ENCODE measurements at regions not wholly inside any gene's neighbourhood (a gene's known extent, or its start where the extent isn't known, plus 50 kb on each side); places are given as distances from the start of the nearest gene placed in this dataset.

DNA sequence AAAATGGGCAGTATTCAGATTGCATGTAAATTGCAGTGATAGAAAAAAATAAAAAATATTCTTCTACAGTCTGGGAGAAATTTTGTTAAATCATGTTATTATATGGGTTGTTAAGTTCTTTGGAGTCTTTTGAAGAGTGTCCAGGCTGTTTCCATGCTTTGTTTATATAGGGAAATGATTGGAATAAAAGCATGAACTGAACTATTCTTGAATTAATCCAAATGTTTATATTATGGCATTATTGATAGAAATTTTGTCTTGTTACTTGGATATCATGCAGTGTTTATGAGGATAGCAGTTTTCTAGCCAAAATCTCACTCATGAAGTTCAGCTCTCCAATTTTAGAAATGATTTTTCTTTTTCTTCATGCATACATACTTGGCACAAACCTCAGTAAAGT is 108.2 kb upstream of the NAV3 start (continued):
- no peak for TF ChIP-seq CUX1 (IDR thresholded peaks at IDR 0.05; ENCODE audit: insufficient replicate concordance, low read depth, low read length)
- TF ChIP-seq ZNF24 (IDR thresholded peaks at IDR 0.05): no peak
- no peak for TF ChIP-seq CHD4 (IDR thresholded peaks at IDR 0.05)
- TF ChIP-seq SPI1 (IDR thresholded peaks at IDR 0.05; ENCODE audit: borderline replicate concordance, insufficient read depth, low read depth, low read length): no peak
- TF ChIP-seq, protein P1, sequence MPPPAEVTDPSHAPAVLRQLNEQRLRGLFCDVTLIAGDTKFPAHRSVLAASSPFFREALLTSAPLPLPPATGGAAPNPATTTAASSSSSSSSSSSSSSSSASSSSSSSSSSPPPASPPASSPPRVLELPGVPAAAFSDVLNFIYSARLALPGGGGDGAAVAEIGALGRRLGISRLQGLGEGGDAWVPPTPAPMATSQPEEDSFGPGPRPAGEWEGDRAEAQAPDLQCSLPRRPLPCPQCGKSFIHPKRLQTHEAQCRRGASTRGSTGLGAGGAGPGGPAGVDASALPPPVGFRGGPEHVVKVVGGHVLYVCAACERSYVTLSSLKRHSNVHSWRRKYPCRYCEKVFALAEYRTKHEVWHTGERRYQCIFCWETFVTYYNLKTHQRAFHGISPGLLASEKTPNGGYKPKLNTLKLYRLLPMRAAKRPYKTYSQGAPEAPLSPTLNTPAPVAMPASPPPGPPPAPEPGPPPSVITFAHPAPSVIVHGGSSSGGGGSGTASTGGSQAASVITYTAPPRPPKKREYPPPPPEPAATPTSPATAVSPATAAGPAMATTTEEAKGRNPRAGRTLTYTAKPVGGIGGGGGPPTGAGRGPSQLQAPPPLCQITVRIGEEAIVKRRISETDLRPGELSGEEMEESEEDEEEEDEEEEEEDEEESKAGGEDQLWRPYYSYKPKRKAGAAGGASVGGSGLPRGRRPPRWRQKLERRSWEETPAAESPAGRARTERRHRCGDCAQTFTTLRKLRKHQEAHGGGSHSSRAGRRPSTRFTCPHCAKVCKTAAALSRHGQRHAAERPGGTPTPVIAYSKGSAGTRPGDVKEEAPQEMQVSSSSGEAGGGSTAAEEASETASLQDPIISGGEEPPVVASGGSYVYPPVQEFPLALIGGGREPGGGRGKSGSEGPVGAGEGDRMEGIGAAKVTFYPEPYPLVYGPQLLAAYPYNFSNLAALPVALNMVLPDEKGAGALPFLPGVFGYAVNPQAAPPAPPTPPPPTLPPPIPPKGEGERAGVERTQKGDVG (CRISPR knock-in tag; IDR thresholded peaks at IDR 0.05): no peak
- no peak for TF ChIP-seq GABPA (IDR thresholded peaks at IDR 0.05; ENCODE audit: low read depth)
- no peak for TF ChIP-seq RCOR1 (conservative IDR thresholded peaks at IDR 0.05; ENCODE audit: low read depth, low read length)
- TF ChIP-seq CHD1 (IDR thresholded peaks at IDR 0.05; ENCODE audit: low read depth, low read length): no peak

Data from GM12878 (cell line).